GM19238 (cell line): ENCODE measurements at regions not wholly inside any gene's neighbourhood (a gene's known extent, or its start where the extent isn't known, plus 50 kb on each side); places are given as distances from the start of the nearest gene placed in this dataset.
"Not testable (repeated sequence)": the region's sequence is repeated elsewhere in the genome, so short reads cannot be mapped to it uniquely, and the experiment has no call there.

ENCODE experiments used
- DNase-seq: peaks from one replicate; pipeline ENCODE4 v3.0.0; 2011; ENCODE audit warnings: low spot score; ENCODE audit not compliant: insufficient read length

DNA sequence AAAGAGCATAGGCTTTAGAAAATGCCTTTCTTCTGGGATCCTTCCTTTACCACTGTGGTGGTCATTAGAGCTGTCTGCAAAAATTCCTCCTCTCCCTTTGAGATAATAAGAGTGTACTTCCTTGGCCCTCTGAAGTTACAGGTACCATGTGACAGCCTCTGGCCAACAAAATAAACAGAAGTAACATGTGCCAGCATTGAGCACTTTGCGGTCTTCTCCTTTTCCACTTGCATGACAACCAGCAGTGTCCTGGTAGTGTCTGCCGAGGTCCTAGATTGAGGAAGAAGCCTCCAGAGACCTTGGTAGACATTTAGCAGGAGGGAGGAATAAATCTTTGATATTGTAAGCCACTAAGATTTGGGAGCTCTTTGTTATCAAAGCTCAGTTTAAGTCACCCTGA, 87.5 kb upstream of the ARID1B start:
- DNase-seq = no peak

GRCh38 chr6:156688620-156688971, 88.6 kb upstream of the ARID1B start:
- DNase-seq = no peak

DNA sequence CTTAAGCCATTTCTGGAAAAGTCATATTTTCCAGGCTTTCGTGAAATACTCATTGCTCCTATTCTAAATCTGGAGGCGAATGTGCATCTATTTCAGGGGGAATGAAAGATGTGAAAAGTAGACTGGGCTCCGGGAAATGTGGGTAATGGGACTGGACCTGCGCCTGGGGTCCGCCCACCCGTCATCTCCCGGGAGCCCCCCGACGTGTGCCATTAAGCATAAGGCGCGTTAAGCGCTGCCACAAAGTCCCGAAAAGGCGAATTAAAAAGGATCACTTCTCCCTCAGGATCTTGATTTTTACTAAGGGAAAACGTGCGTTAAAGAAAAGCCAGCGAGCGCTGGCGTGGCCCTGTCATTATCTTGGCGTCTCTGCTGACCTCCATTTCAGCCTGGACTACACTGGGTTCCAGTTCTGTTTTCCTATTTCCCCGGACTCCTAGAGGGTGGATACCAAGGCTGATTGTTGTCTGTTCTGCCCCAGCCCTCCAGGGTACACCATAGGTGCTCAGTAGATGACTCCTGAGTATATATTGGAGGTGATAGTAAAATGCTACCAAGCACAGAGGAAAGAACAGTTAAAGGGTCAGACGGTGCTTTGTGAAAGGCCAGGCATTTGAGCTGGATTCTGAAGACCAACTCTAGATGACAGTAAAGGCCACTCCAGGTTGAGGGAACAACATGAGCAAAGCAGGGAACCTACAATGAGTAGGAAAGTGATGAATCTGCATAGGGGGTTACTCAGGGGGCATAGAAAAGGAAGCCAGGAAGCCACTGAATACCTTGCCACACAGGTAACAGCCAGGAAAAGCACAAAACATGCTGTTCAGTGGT, 89.2 kb upstream of the ARID1B start:
- no peak for DNase-seq

- peak; percentile 92 for DNase-seq
Observed at GRCh38 chr6:156686995-156687788, 90.0 kb upstream of the ARID1B start.

DNA sequence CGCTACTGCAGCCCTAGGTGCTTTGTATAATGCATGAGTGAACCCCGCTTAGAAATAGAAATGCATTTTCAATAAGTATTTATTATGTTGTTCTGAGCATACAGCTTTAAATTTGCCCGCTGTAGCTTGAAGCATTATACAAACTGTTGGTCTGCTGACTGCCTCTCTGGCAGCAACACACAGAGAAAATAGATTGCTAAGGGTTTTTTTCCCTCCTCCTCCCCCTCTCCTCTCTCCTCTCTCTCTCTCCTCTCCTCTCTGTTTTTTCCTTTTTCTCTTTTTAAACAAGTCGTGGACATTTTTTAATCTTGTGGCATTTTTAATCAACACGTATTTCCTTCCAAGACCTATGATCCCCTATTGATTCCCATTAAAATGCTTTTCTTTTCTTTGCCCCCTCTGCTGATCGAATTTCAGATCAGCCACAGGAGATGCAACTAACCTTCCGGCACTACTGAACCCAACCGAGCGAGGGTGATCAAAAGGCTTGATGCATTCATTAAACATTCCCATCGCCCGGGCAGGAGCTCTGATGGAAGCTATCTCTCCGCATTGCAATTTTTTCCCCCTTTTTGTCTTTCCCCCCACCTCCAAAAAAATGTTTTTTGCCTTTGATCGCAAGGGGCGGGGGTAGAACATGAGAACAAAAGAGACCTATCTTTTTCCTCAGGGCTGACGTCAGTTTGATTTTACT, 90.7 kb upstream of the ARID1B start:
- no peak for DNase-seq

- no peak for DNase-seq
Observed at GRCh38 chr6:156685823-156686222, 91.4 kb upstream of the ARID1B start.

GRCh38 chr6:156683821-156684220, 93.4 kb upstream of the ARID1B start:
- no peak for DNase-seq

DNA sequence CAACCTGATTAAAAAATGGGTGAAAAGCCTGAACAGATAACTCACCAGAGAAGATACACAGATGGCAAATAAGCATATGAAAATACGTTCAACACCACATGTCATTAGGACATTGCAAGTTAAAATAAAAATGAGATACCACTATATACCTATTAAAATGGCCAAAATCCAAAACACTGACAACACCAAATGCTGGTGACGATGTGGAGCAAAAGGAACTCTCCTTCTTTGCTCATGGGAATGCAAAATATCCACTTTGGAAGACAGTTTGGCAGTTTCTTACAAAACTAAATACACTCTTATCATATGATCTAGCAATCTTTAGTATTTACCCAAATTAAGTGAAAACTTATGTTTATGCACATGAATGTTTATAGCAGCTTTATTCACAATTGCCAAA, 100.5 kb upstream of the ARID1B start:
- DNase-seq = no peak

DNA sequence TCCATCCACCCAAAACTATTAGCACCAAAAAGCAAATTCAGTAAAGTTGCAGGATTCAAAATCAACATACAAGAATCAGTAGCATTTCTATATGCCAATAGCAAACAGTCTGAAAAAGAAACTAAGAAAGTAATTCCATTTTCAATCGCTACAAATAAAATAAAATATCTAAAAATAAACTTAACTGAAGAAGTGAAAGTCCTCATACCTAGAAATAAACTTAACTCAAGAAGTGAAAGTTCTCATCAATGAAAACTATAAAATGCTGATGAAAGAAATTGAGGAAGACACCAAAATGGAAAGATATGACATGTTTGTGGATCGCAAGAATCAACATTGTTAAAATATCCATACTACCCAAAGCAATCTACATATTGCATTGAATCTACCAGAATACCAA, 103.0 kb upstream of the ARID1B start:
- DNase-seq = no peak

DNA sequence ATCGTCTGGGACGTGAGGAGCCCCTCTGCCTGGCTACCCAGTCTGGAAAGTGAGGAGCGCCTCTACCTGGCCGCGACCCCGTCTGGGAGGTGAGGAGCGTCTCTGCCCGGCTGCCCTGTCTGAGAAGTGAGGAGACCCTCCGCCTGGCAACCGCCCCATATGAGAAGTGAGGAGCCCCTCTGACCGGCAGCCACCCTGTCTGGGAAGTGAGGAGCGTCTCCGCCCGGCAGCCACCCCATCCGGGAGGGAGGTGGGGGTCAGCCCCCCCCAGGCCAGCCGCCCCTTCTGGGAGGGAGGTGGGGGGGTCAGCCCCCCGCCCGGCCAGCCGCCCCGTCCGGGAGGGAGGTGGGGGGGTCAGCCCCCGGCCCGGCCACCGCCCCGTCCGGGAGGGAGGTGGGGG, 107.1 kb upstream of the ARID1B start:
- DNase-seq = not testable (repeated sequence)

- no peak for DNase-seq
Observed at GRCh38 chr6:156662025-156662445, 115.1 kb upstream of the ARID1B start.

- DNase-seq = no peak
Observed at GRCh38 chr6:156660389-156660788, 116.8 kb upstream of the ARID1B start.

DNA sequence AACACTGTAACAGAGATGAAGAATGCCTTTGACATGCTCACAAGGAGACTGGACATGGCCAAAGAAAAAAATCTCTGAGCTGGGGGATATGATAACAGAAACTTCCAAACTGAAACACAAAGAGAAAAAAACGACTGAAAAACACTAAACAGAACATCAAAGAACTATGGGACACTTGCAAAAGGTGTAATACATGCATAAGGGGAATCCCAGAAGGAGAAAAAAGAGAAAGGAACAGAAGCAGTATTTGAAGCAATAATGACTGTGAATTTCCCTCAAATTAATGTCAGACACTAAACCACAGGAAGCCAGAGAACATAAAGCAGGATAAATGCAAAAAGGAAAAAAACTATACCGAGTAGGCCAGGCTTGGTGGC, 117.4 kb upstream of the ARID1B start:
- DNase-seq = no peak

DNA sequence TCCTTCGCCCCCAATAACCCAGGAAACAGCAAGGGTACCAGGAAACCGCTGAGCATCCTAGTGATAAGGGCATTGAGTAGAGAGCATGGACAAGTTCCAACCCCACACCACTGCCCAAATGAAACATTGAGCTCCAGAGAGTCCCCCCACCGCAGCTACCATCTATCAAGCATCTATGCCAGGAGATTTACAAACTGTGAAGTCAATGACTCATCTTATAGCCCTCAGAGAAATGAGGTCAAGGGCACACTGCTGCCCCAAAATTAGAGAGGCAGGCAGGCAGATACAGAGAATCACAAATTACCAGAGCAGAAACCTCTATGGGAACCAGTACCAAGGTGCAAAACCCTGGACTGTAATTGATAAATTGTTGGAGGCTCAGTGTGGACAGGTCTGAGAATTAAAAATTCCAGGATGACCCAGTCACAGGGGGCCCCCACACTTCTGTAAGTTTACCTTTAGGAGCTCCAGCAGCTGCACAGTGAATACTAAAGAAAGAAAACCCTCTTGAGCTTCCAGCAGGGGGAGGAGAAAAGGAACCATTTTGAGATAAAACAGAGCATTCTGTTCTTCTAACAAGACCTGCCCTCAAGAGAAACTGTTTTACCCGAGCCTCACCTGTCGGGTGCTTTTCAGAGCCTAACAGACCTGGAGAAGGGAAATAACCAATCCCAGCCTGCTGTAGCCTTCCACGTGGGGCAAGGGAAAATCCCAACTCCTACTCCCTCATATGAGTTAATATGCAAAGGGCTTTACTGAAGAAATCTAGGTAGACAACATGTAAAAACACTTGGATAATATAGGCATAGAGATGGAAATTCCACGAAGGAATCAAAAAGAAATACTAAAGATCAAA, 118.0 kb upstream of the ARID1B start:
- no peak for DNase-seq

DNA sequence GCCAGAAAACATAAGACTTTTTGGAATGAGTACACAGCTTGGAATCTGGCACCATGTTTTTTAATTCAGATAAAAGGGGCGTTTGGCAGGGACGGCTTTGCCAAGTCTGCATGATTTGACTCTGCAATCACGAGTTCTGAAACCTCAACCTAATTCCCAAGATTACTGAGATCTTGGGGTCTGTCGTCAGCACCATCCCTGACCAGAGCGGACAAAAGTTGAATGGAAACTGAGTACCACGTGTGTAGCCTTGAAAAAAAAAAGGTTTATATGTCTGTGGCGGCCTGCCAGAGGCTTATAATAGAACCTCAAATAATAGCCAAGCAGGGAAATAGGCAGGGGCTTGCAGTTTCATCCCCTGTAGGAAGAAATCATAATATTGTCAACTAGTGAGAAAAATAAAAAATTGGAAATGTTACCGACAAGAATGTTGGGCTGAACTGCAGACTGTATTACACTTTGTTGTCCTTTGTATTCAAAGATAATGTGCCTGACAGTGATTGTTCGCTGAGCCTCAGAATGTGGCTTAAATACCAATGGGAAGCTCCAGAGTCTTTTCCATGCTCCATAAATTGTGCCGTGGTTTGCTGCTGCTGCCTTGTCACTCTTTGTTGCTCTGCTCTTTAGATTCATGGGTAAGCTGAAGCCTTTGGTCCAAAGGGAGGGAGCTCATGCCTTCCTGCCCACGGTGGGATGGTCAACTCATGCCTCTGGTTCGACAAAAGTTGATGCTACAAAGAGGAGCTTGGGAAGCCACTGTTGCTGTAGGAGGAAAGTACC, 118.8 kb upstream of the ARID1B start:
- no peak for DNase-seq

DNA sequence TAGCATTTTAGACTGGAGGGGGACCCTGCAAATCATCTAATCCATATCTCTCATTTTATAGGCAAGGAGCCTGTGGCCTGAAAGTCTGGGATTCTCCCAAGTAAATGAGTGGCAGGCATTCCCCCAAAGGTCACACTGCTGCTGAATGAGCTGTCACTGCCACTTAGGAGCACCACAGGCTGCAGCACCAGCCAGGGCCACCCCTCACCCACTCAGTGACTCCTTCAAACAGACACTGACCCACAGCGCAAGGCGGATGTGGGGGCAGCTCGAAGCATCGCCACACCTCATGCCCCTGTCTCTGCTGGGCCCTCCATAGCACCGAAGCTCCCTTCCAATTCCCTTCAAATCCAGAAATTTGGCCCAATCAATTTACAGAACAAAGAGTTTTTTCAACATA, 119.9 kb upstream of the ARID1B start:
- DNase-seq = no peak

DNA sequence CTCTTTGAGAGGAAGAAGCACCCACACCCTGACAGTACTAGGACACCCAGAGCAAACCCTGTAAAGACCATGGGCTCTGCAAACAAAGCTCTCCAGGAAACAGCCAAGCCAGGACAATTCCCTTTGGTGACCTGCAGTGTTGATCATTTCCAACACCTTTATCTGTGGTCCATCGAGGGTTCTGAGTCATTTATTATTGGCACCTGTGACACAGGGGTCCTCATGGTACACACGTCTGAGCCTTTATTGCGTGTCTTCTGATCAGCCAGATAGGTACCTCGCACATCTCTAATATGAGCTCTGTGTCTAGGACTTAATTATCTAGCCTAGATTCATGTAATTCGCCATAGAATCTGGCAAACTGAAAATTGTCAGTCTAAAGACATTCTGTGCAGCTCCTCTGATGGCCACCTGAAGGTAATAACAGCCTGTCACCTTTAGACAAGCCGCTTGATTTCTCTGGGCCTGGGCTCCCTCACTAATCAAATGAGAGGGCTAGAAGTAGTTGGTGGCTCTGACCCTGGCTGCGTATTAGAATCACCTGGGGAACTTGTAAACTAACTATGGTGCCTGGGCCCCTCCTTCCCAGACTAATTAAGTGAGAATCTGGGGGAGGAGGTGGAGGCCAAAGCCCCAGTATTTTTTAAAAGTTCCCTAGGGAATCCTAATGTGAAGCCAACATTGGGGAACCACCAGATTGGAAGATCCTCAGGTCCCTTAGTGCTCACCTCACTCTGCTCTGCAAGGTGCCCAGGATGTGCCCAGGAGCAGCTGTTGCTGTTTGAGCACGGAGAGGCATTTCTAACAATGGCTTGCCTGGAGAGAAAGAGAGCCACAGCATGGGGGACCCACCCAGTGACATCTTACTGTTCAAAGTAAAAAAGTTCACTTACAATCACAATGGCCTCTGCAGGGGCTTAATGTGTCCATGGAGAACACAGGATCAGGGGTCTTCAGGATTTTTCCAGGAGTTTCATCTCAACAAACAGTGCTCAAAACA, 122.0 kb upstream of the ARID1B start:
- DNase-seq = no peak

- no peak for DNase-seq
Observed at GRCh38 chr6:156652231-156652750, 124.9 kb upstream of the ARID1B start.

- DNase-seq = no peak
Observed at GRCh38 chr6:156651486-156651885, 125.7 kb upstream of the ARID1B start.
